ENCODE measurements at regions not wholly inside any gene's neighbourhood (a gene's known extent, or its start where the extent isn't known, plus 50 kb on each side); places are given as distances from the start of the nearest gene placed in this dataset.

- no peaks in the 10 kb centered on the region for H3K9me3 ChIP-seq
- H3K4me3 ChIP-seq = no peak overlapping the region
- no peak for TF ChIP-seq CTCF (IDR thresholded peaks at IDR 0.05)
- DNase-seq (no peak), ATAC-seq (no peak)
- H3K4me1 ChIP-seq = peaks cover 3% of the 10 kb centered on the region
- no peak overlapping the region for H3K27ac ChIP-seq
- H3K27me3 ChIP-seq (ENCODE audit: low read depth) = no peaks in the 10 kb centered on the region
- intact Hi-C loops (cut with DNase I) = no loop called here
- H3K36me3 ChIP-seq = no peaks in the 10 kb centered on the region
Measured at GRCh38 chr7:13518738-13519137, 470.7 kb downstream of the ETV1 start.

GRCh38 chr7:13524076-13524475 is 465.4 kb downstream of the ETV1 start:
- Histone ChIP-seq H3K9me3 (no peaks in the 10 kb centered on the region), H3K36me3 (no peaks in the 10 kb centered on the region), H3K4me3 (no peak overlapping the region), H3K4me1 (peaks cover 5% of the 10 kb centered on the region), H3K27me3 (ENCODE audit: low read depth) (no peaks in the 10 kb centered on the region), H3K27ac (no peak overlapping the region)
- TF ChIP-seq CTCF (IDR thresholded peaks at IDR 0.05) = no peak
- ATAC-seq (no peak), DNase-seq (no peak)
- intact Hi-C loops (cut with DNase I) = no loop called here

GRCh38 chr7:13532028-13532753 is 457.3 kb downstream of the ETV1 start:
- ATAC-seq (no peak), DNase-seq (no peak)
- H3K36me3 ChIP-seq = no peaks in the 10 kb centered on the region
- no peak for TF ChIP-seq CTCF (IDR thresholded peaks at IDR 0.05)
- no peak overlapping the region for H3K4me3 ChIP-seq
- H3K27me3 ChIP-seq (ENCODE audit: low read depth) = no peaks in the 10 kb centered on the region
- H3K9me3 ChIP-seq = no peaks in the 10 kb centered on the region
- H3K27ac ChIP-seq = no peak overlapping the region
- H3K4me1 ChIP-seq = no peaks in the 10 kb centered on the region
- intact Hi-C loops (cut with DNase I) = no loop called here

- no peaks in the 10 kb centered on the region for H3K27me3 ChIP-seq (ENCODE audit: low read depth)
- no peak for DNase-seq
- TF ChIP-seq CTCF (IDR thresholded peaks at IDR 0.05) = no peak
- no peak overlapping the region for H3K4me3 ChIP-seq
- intact Hi-C loops (cut with DNase I) = no loop called here
- no peaks in the 10 kb centered on the region for H3K9me3 ChIP-seq
- H3K27ac ChIP-seq = no peak overlapping the region
- H3K36me3 ChIP-seq = no peaks in the 10 kb centered on the region
- ATAC-seq = no peak
- H3K4me1 ChIP-seq = no peaks in the 10 kb centered on the region
Measured at GRCh38 chr7:13538669-13539068, 450.8 kb downstream of the ETV1 start.

- Histone ChIP-seq H3K36me3 (no peaks in the 10 kb centered on the region), H3K4me1 (no peaks in the 10 kb centered on the region), H3K27me3 (ENCODE audit: low read depth) (no peaks in the 10 kb centered on the region), H3K27ac (no peak overlapping the region), H3K4me3 (no peak overlapping the region), H3K9me3 (no peaks in the 10 kb centered on the region)
- TF ChIP-seq CTCF (IDR thresholded peaks at IDR 0.05) = no peak
- ATAC-seq (no peak), DNase-seq (no peak)
- intact Hi-C loops (cut with DNase I) = no loop called here
Measured at GRCh38 chr7:13540429-13540828, 449.0 kb downstream of the ETV1 start.

All from lower lobe of right lung (tissue), 2 donors.